ENCODE measurements at regions not wholly inside any gene's neighbourhood (a gene's known extent, or its start where the extent isn't known, plus 50 kb on each side); places are given as distances from the start of the nearest gene placed in this dataset.

GRCh38 chr2:42959234-42960001 is 167.0 kb upstream of the HAAO start:
- in situ Hi-C loops (cut with HindIII; ENCODE audit: low sequenced_read_pairs) = no loop called here
- DNase-seq (ENCODE audit: low spot score) = no peak

GRCh38 chr2:42958741-42959233 is 166.4 kb upstream of the HAAO start:
- no peak for DNase-seq (ENCODE audit: low spot score)
- in situ Hi-C loops (cut with HindIII; ENCODE audit: low sequenced_read_pairs) = no loop called here

GRCh38 chr2:42957861-42958301 is 165.5 kb upstream of the HAAO start:
- in situ Hi-C loops (cut with HindIII; ENCODE audit: low sequenced_read_pairs) = no loop called here

GRCh38 chr2:42957109-42957860 is 164.9 kb upstream of the HAAO start:
- in situ Hi-C loops (cut with HindIII; ENCODE audit: low sequenced_read_pairs) = no loop called here
- no peak for DNase-seq (ENCODE audit: low spot score)

More at GRCh38 chr2:42957861-42958301, 165.5 kb upstream of the HAAO start:
- DNase-seq (ENCODE audit: low spot score) = no peak

- DNase-seq (ENCODE audit: low spot score) = no peak
- in situ Hi-C loops (cut with HindIII; ENCODE audit: low sequenced_read_pairs) = no loop called here
Measured at GRCh38 chr2:42954227-42954962, 162.0 kb upstream of the HAAO start.

- in situ Hi-C loops (cut with HindIII; ENCODE audit: low sequenced_read_pairs) = no loop called here
Measured at GRCh38 chr2:42953216-42953615, 160.8 kb upstream of the HAAO start.

GRCh38 chr2:42951263-42951938 is 159.0 kb upstream of the HAAO start:
- no peak for DNase-seq (ENCODE audit: low spot score)
- in situ Hi-C loops (cut with HindIII; ENCODE audit: low sequenced_read_pairs) = no loop called here

More at GRCh38 chr2:42953216-42953615, 160.8 kb upstream of the HAAO start:
- DNase-seq (ENCODE audit: low spot score) = no peak

GRCh38 chr2:42949125-42949524 is 156.7 kb upstream of the HAAO start:
- DNase-seq (ENCODE audit: low spot score) = no peak
- in situ Hi-C loops (cut with HindIII; ENCODE audit: low sequenced_read_pairs) = no loop called here

GRCh38 chr2:42947809-42948600 is 155.6 kb upstream of the HAAO start:
- in situ Hi-C loops (cut with HindIII; ENCODE audit: low sequenced_read_pairs) = no loop called here
- DNase-seq (ENCODE audit: low spot score) = no peak

- in situ Hi-C loops (cut with HindIII; ENCODE audit: low sequenced_read_pairs) = no loop called here
Measured at GRCh38 chr2:42944779-42945415, 152.5 kb upstream of the HAAO start.

GRCh38 chr2:42942990-42943493 is 150.7 kb upstream of the HAAO start:
- DNase-seq (ENCODE audit: low spot score) = no peak
- in situ Hi-C loops (cut with HindIII; ENCODE audit: low sequenced_read_pairs) = no loop called here

More at GRCh38 chr2:42944779-42945415, 152.5 kb upstream of the HAAO start:
- no peak for DNase-seq (ENCODE audit: low spot score)

- in situ Hi-C loops (cut with HindIII; ENCODE audit: low sequenced_read_pairs) = no loop called here
Measured at GRCh38 chr2:42942214-42942989, 150.0 kb upstream of the HAAO start.

GRCh38 chr2:42941633-42942176 is 149.3 kb upstream of the HAAO start:
- DNase-seq (ENCODE audit: low spot score) = no peak
- in situ Hi-C loops (cut with HindIII; ENCODE audit: low sequenced_read_pairs) = no loop called here

More at GRCh38 chr2:42942214-42942989, 150.0 kb upstream of the HAAO start:
- DNase-seq (ENCODE audit: low spot score) = no peak

- DNase-seq (ENCODE audit: low spot score) = no peak
- in situ Hi-C loops (cut with HindIII; ENCODE audit: low sequenced_read_pairs) = no loop called here
Measured at GRCh38 chr2:42939411-42940206, 147.2 kb upstream of the HAAO start.

GRCh38 chr2:42938671-42939370 is 146.4 kb upstream of the HAAO start:
- no peak for DNase-seq (ENCODE audit: low spot score)
- in situ Hi-C loops (cut with HindIII; ENCODE audit: low sequenced_read_pairs) = no loop called here
